ENCODE measurements at regions not wholly inside any gene's neighbourhood (a gene's known extent, or its start where the extent isn't known, plus 50 kb on each side); places are given as distances from the start of the nearest gene placed in this dataset.
"Not testable (repeated sequence)": the region's sequence is repeated elsewhere in the genome, so short reads cannot be mapped to it uniquely, and the experiment has no call there.

DNA sequence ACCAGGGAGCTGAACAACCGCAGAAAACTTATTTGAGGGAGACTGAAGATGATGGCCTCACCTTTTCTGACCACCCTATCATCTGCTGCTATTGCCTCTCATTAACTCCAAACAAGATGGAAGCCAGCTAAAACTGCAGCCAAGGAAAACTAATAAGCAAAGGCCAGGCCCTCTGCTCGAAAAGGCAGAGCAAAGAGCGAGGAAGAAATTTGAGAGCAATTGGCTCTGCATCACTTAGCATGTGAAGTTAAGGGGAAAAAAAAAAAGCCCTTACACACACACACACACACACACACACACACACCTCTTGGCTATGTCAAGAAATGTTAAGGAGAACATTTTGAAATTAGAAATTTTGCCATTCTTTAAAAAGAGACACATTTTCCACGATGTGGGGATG, 228.1 kb upstream of the CYLC2 start:
- ATAC-seq (no peak), DNase-seq (ENCODE audit: low spot score) (no peak)

DNA sequence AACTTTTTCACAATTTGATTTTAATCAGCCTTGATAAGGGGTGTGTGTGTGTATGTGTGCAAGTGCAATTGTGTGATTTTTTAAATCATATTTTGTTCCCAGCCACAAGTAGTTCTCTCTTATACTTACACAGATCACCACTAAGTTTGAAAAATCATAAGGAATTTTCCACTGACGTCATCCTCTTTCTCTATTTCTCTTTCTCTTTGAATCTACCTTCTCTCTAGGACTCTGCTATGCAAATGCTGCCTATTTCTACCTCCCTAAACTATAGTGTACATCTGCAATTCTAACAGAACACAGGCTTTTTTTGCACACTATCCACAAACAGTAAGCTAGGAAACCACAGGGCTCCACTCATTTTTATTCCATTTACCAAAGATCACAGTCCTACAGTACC, 254.6 kb upstream of the CYLC2 start:
- DNase-seq (ENCODE audit: low spot score) (no peak), ATAC-seq (no peak)

DNA sequence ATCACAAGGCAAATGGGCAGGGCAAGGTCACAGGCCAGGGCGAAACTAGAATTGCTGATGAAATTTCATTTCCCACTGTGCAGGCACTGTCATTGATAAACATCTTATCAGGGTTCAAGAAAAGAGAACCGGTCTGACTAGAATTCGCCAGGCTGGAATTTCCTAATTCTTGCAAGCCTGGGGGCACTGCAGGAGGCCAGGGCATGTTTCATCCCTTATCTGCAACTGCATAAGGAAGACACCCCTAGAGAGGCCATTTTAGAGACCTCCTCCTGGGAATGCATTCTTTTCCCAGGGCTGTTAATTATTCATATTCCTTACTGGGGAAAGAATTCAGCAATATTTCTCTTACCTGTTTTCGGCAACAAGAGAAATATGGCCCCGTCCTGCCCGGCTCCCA, 266.2 kb upstream of the CYLC2 start:
- DNase-seq (ENCODE audit: low spot score) (no peak), ATAC-seq (no peak)

DNA sequence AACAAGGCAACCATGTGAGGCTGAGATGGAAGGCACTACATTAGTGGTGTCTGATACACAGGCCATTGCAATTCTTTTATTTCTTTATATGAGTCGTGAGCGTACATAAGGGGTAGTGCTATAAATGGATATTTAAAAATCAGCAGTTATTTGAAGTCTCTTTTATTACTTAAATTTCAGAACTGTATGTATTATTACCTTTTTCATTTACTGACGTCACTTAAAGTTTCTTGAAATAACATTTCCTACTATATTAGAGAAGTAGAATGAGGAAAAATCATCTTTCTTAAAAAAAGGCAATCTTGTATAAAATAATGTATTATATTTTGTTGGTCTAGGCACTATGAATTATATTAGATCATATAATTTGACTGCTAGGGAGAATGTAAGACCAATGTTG, 280.9 kb upstream of the CYLC2 start:
- DNase-seq (ENCODE audit: low spot score) = no peak
- ATAC-seq = no peak

DNA sequence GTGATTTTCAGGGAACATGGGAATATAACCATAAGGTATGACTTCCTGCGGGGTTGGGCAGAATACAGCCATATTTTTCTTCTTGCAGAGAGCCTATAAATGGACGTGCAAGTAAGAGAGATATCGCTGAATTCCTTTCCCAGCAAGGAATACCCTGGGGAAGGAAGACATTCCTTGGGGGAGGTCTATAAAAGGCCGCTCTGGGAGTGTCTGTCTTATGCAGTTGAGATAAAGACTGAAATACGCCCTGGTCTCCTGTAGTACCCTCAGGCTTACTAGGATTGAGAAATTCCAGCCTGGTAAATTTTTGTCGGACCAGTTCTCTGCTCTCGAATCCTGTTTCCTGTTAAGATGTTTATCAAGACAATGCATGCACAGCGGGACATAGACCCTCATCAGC, 282.2 kb upstream of the CYLC2 start:
- not testable (repeated sequence) for DNase-seq (ENCODE audit: low spot score); ATAC-seq

DNA sequence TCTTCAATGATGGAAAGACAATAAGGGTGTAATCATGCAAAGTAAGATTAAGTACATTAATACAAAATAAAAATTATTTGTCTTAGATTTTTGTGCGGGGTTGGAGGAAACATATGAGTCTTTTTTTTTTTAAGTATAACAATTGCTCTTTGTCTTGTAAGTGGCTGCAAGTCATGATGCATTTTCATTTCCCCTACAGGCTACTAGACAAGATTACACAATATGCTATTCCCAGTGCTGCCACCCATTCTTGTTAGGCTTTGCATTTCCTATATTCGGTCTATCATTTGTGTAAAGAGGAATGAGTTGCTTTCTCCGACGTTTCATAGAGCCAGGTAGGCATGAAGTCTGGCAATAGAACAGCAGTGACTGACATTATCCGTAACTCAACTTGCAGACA, 294.2 kb upstream of the CYLC2 start:
- ATAC-seq (no peak), DNase-seq (ENCODE audit: low spot score) (no peak)

DNA sequence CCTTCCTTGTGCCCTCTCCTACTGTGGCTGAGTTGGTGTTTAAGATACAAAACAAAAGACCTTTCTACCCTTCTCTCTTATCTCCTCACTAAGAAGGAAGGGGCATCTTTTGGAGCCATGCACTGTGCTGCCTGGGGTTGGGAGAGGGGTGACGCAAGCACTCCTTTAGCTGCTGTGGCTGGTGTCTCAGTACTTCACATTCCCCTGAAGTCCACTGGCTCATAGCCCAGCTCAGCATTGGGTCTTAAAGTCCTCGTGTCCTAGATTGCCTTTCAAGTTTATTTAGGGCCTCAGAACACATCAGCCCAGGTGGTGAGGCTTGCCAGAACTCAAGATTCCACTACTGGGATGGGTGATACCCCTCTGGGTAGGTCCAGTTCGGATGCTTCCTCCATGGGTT, 325.9 kb upstream of the CYLC2 start:
- no peak for ATAC-seq

DNA sequence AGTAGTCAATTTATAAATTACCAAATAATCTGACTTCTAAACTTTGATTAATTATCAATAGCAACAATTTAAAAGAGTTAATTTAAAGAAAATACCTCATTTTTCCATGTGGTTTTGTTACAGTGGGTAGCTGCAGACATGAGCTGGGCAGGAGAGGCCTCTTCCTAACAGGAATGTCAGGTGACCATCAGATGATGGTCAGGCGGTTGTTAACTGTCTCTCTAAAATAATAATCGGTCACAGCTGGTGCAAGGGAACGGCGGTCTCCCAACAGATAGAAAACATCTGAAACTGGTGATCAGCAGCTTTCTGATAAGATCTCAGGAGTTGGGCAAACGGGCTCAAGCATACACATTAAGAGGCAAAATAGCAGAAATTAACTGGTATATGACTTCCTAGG, 342.7 kb upstream of the CYLC2 start:
- ATAC-seq (no peak), DNase-seq (ENCODE audit: low spot score) (no peak)

More for the DNA sequence above, 325.9 kb upstream of the CYLC2 start:
- DNase-seq (ENCODE audit: low spot score) = no peak

DNA sequence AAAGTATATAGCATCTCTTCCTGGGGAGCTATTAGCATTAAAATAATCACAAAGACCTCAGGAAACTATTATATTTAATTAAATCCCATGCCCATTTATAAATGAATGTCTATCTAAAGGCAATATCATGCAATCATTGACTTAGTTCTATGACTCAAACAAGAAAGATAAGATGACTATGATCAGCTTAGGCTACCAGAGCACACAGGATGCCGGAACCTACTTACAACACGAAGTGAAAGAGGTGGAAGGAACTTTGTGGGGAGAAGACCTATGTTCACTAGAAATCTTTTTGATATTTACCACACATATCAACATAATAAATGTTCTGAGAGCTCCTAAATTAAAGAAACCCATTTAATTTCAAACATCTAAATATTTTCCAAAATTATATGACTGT, 344.2 kb upstream of the CYLC2 start:
- ATAC-seq (no peak), DNase-seq (ENCODE audit: low spot score) (no peak)

DNA sequence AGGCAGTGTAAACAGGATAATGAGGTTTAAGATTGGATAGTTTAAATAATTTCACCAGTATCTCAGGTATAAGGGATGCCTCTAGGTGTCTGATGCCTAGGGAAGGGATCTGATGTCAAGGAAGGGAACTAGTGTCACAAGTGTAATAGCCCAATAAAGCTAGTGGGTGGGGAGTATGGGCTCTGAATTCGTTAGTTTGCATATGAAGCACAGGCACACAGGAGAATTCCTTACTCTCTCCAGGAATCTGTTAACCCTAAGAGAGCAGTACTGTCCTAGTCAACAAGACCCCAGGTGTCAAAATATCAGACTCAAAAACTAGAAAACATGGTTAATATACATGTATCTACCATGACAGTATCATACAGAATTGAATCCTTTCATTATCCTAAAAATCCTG, 352.5 kb upstream of the CYLC2 start:
- ATAC-seq = no peak

DNA sequence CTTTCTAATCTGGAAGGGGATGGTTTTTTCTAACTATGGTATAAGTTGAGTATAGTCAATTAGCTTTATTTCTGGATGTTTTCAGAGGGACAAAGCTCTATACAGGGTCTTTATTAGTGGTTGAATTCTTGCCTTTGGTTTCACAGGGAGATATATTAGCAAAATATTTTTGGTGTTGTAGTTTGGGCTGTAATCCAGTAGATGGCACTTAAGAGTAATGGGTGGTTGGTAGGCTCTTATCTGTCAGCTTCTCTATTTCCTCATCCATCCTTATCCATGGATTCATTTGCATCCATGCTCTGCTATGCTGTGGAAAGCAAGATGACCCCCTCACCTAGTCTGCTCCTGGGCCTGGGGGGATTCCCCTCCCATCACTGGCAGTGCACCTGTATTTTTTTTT, 363.6 kb upstream of the CYLC2 start:
- peak; percentile 73 for ATAC-seq
- no peak for DNase-seq (ENCODE audit: low spot score)

More for the DNA sequence above, 352.5 kb upstream of the CYLC2 start:
- no peak for DNase-seq (ENCODE audit: low spot score)

DNA sequence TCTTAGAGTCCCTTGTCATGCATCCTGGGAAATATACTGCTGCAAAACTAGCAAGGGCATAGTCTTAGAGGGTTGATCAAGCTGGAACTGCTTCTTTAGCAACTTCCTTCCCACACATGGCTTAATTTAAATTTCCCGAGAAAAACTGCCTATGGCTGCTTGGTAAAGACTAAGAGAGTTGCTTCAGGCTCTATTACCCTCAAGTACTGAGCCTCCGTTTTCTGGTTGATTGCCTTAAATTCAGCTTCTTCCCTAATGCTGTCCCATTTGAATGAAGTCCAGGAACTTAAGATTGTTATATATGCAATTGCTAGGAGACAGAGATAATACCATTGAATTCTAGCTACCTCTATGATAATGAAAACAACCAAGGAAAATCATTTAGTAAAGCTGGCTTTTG, 385.7 kb upstream of the CYLC2 start:
- no peak for ATAC-seq
- no peak for DNase-seq (ENCODE audit: low spot score)

DNA sequence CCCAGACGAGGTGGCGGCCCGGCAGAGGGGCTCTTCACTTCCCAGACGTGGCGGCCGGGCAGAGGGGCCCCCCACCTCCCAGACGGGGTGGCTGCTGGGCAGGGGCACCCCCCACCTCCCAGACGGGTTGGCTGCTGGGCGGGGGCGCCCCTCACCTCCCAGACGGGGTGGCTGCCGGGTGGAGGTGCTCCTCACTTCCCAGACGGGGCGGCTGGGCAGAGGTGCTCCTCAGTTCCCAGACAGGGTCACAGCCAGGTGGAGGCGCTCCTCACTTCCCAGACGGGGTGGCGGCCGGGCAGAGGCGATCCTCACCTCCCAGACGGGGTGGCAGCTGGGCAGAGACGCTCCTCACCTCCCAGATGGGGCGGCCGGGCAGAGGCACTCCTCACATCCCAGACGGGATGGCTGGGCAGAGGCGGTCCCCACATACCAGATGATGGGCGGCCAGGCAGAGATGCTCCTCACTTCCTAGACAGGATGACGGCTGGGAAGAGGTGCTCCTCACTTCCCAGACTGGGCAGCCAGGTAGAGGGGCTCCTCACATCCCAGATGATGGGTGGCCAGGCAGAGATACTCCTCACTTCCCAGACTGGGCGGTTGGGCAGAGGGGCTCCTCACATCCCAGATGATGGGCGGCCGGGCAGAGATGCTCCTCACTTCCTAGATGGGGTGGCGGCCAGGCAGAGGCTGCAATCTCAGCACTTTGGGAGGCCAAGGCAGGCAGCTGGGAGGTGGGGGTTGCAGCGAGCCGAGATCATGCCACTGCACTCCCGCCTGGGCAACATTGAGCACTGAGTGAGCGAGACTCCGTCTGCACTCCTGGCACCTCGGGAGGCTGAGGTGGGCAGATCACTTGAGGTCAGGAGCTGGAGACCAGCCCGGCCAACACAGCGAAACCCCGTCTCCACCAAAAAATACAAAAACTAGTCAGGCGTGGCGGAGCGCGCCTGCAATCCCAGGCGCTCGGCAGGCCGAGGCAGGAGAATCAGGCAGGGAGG, 391.6 kb upstream of the CYLC2 start:
- DNase-seq (ENCODE audit: low spot score); ATAC-seq: not testable (repeated sequence)

DNA sequence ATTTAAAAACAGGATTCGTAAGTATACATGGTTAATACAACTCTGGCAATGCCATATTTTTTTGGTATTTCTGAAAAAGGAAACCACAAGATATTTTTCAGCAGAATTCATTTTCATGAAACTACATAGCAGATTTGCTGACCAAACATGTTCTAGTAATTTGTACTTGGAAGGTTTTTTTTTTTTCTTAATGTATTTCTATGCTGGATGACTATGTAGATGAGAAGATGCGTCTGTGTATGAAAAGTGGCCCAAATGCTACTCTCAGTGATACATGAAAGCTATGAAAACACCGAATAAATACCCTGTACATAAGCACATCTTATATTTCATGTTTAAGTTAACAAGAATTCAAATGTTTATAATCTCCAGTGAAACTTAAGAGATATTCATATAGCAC, 400.9 kb upstream of the CYLC2 start:
- DNase-seq (ENCODE audit: low spot score) (no peak), ATAC-seq (no peak)

DNA sequence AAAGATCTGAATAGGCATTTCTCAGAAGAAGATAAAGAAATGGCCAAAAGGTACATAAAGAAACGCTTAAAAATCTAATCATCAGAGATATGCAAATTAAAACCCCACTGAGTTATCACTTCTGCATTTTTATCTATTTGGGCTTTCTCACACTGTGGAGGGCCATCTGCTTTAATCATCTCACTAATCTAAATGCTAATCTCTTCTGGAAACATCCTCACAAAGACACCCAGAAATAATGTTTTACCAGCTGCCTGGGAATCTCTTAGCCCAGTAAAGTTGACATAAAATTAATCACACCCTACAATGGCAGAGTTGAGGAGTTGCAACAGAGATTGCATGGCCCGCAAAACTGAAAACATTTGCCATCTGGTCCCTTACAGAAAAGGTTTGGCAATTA, 407.9 kb upstream of the CYLC2 start:
- DNase-seq (ENCODE audit: low spot score) (no peak), ATAC-seq (no peak)

DNA sequence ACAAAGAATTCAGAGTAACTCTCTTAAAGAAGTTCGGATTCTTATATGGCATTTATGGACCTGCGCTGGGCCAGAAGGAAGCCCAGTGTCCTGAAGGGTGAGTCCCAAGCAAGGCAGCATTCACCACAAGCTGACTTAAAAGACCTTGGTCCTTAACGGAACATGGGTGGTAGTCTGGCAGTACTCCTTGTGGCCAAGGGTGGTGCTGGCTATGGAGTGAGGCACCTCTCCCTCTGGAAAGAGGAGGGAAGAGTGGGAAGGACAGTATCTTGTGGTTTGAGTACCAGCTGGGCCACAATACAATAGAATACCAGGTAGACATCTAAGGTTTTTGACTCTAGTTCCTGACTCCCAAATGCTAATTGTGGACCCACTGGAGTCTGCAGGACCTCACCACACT, 425.7 kb upstream of the CYLC2 start:
- ATAC-seq (no peak), DNase-seq (ENCODE audit: low spot score) (no peak)

DNA sequence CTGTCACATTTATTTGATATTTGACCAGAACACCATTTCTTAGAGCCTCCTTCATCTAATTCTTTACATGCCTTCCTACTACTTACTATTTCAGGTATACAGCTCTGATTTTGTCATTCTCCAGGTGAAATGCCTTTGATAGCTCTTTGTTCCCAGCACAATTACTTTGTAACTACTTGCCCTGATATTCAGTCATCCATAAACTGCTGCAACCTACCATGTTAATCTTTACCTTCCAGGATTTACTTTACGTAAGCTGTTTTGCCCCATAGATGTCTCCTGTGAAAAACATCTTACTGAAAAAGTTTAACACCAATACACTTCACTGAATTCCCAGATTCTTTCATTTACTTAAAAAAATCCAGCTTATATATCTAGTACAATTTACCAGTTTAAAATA, 443.8 kb upstream of the CYLC2 start:
- ATAC-seq (no peak), DNase-seq (ENCODE audit: low spot score) (no peak)

DNA sequence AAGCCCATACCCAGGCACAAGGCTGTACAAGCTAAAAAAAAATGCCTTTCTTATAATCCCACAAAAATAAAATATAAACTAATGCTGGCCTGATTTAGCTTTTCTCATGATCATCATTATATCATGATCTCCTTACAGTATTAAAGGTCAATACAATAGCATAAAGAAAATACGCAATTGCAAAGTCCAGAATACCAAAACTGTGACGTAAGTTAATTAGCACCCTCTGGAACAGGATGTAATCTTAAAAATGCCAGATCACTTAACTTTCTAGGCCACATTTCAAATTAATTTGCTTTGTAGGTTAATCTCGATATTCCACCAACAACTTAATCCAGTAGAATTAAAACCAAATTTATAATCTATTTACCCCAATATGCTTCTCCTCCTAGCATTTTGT, 444.2 kb upstream of the CYLC2 start:
- DNase-seq (ENCODE audit: low spot score) (no peak), ATAC-seq (no peak)

DNA sequence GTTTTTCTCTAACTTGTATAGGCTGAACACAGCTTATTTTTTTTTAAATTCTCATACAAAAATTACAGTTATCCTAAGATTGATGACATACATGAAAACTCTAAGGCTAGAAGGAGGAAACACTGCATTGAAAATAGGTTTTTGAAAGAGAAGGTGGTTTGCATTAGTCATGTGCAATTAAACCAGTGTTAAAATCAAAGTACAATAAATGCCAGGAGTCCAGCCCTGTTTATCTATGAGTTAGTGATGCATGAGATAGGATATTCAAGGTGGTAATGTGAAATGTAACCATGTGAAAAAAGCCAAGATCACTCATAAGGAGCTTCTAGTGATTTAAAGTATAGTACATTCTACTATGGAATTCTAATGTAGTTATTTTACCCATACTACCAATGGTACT, 444.9 kb upstream of the CYLC2 start:
- ATAC-seq (no peak), DNase-seq (ENCODE audit: low spot score) (no peak)

DNA sequence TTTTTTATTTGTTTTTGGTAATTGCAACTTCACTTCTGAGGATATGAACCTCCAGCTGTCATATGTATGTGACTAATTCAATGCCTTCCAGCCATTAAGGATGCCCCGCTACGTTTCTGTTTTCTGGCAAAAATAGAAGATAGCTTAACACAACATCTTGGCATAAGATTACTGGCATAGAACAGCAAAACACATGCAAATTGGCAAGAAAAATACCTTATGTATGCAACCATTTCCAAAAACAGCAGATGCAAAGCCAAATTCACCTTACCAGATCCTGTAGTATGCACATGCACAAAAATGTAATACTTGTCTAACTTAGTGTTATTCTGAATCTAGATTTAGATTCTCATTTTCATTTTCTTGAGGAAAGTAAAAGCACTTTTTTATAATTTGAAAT, 461.1 kb upstream of the CYLC2 start:
- DNase-seq (ENCODE audit: low spot score) (no peak), ATAC-seq (no peak)

DNA sequence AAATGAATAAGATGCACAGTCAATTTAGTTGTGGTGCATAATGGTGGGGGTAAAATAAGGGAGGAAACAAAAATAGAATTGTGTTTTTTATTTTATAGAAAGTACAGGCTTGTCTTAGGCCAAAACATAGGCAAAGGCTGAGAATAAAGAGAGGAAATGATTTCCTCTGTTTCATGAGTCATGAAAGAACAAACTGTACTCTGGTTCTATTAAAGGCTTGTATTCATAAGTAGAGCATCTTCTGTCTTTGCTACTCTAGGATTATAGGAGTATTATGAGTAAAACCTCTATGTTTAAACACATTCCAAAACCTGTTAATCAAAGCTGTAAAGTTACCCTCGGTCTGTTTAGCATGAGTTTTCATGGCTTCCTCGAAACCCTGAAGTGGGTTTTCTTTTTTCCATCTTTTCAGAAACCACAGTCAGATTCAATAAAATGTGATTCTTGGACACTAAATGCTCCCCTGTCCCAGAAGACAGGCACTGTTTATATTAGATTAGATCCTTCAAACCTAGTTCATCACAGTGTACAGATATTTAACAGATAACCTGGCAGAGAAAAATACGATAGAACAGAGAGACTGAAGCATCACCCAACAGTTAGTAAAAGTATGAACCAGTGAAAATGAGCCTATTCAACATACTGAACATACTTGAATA, 473.9 kb upstream of the CYLC2 start:
- no peak for ATAC-seq
- DNase-seq (ENCODE audit: low spot score) = no peak

DNA sequence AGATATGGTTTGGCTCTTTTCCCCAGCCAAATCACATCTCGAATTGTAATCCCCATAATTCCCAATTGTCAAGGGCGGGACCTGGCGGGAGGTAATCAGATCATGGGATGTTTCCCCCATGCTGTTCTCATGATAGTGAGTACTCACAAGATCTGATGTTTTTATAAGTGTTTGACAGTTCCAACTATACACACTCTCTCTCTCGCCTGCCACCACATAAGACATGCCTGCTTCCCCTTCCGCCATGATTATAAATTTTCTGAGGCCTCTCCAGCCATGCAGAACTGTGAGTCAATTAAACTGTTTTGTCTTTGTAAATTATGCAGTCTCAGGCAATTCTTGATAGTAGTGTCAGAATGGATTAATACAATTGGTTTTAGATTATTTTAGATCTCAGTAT, 475.7 kb upstream of the CYLC2 start:
- no peak for DNase-seq (ENCODE audit: low spot score)
- no peak for ATAC-seq

All from left lobe of liver (tissue), 2 donors.